ENCODE measurements at regions not wholly inside any gene's neighbourhood (a gene's known extent, or its start where the extent isn't known, plus 50 kb on each side); places are given as distances from the start of the nearest gene placed in this dataset.

DNA sequence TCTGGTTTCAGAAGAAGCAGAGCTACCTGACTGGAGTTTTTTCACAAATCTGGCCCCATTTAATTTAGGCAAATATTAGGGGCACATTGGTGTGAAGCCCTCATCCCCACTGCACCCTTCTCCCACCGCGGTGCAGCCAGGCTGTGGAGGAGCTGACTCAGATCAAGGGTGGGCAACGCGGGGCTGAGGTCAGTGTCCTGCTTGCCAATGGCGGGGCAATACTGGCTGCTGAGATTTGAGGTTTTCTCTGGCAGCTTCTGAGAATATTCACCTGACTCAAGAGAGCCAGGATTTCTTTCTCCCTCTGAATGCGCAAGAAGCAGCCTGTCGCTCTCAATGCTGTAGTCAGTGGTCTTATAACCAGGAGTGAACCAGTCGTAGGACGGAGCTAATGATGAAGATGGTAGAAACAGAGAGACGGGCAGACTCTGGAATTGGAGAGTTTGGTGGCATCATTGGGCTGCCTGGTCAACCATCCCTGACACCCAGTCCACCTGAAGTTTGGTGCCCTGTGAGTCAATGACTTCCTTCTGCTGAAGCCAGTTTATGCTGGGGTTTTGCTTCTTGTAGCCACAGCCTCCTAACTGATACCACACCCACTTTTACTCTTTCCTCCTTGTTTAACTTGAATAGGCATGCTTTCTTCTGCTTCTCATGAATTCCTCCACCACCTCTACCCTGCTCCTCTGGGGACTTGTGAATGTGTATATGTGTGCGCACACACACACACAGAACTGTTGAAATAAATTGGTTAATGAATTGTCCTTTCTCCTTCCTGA is 123.7 kb upstream of the CTBP2 start:
- TF ChIP-seq CTCF (IDR thresholded peaks at IDR 0.05) (no peak), POLR2A (IDR thresholded peaks at IDR 0.05) (no peak)
